Osteoblast (primary cell): ENCODE measurements at regions not wholly inside any gene's neighbourhood (a gene's known extent, or its start where the extent isn't known, plus 50 kb on each side); places are given as distances from the start of the nearest gene placed in this dataset.

ENCODE experiments used
- DNase-seq: peaks from one replicate; pipeline ENCODE4 v3.0.0; 2011; ENCODE audit warnings: low spot score, mixed read lengths; ENCODE audit not compliant: insufficient read length; ENCODE audit errors: missing footprints
- H2AFZ ChIP-seq: 2 replicates; pipeline ENCODE4 v1.6.0; 2011; ENCODE audit warnings: mild to moderate bottlenecking, low read length
- H3K27ac ChIP-seq: 2 replicates; pipeline ENCODE4 v1.5.1; 2011; ENCODE audit warnings: mild to moderate bottlenecking, low read depth, low read length, moderate library complexity
- H3K27me3 ChIP-seq: 2 replicates; pipeline ENCODE4 v1.6.0; 2012; ENCODE audit warnings: mild to moderate bottlenecking, control low read depth, inconsistent platforms, low read length, moderate library complexity; ENCODE audit not compliant: insufficient read depth
- H3K36me3 ChIP-seq: 2 replicates; pipeline ENCODE4 v1.5.1; 2011; ENCODE audit warnings: mild to moderate bottlenecking, low read length, control low read depth, moderate library complexity; ENCODE audit not compliant: insufficient read depth
- H3K4me1 ChIP-seq: 2 replicates; pipeline ENCODE4 v1.5.1; 2011; ENCODE audit warnings: mild to moderate bottlenecking, low read length, control low read depth, moderate library complexity; ENCODE audit not compliant: insufficient read depth
- H3K4me2 ChIP-seq: 2 replicates; pipeline ENCODE4 v1.6.0; 2011; ENCODE audit warnings: mild to moderate bottlenecking, low read length; ENCODE audit not compliant: insufficient read depth
- H3K4me3 ChIP-seq: fragments of 200-600 bp; sonication (generic); 3 replicates; pipeline ENCODE4 v1.5.1; 2012; ENCODE audit warnings: mild to moderate bottlenecking, low read length, inconsistent platforms; ENCODE audit not compliant: insufficient read depth
- H3K79me2 ChIP-seq: 2 replicates; pipeline ENCODE4 v1.6.0; 2012; ENCODE audit warnings: mild to moderate bottlenecking, low read length, control low read depth, inconsistent platforms; ENCODE audit not compliant: insufficient read depth
- H3K9me3 ChIP-seq: 2 replicates; pipeline ENCODE4 v1.5.1; 2011; ENCODE audit warnings: low read depth, low read length, control low read depth
- H4K20me1 ChIP-seq: 2 replicates; pipeline ENCODE4 v1.6.0; 2012; ENCODE audit warnings: mild to moderate bottlenecking, low read length, control low read depth; ENCODE audit not compliant: insufficient read depth
- CTCF ChIP-seq: IDR thresholded peaks from 2 replicates; pipeline ENCODE4 v1.5.1; 2011; ENCODE audit warnings: mild to moderate bottlenecking, low read depth, low read length, moderate library complexity; ENCODE audit errors: extremely low read depth

GRCh38 chr4:43369036-43369594 lies 476.6 kb downstream of the GRXCR1 start:
- no peak overlapping the region for H3K4me3 ChIP-seq
- no peak overlapping the region for H3K4me2 ChIP-seq
- no peaks in the 10 kb centered on the region for H3K9me3 ChIP-seq
- TF ChIP-seq CTCF, result no peak
- no peak for DNase-seq
- no peaks in the 10 kb centered on the region for H3K27me3 ChIP-seq
- H3K36me3 ChIP-seq, result no peaks in the 10 kb centered on the region
- no peak overlapping the region for H3K27ac ChIP-seq
- no peaks in the 10 kb centered on the region for H4K20me1 ChIP-seq
- no peaks in the 10 kb centered on the region for H3K79me2 ChIP-seq
- H2AFZ ChIP-seq, result no peak overlapping the region
- no peaks in the 10 kb centered on the region for H3K4me1 ChIP-seq

- no peak for TF ChIP-seq CTCF
- DNase-seq, result no peak
Measured at GRCh38 chr4:43373201-43373600, 480.7 kb downstream of the GRXCR1 start.

GRCh38 chr4:43374216-43374751 lies 481.8 kb downstream of the GRXCR1 start:
- no peaks in the 10 kb centered on the region for H3K27me3 ChIP-seq
- H3K9me3 ChIP-seq, result no peaks in the 10 kb centered on the region
- no peaks in the 10 kb centered on the region for H3K79me2 ChIP-seq
- TF ChIP-seq CTCF, result no peak
- H3K36me3 ChIP-seq, result no peaks in the 10 kb centered on the region
- no peak overlapping the region for H2AFZ ChIP-seq
- no peak overlapping the region for H3K4me3 ChIP-seq
- H3K27ac ChIP-seq, result no peak overlapping the region
- no peak for DNase-seq
- H4K20me1 ChIP-seq, result no peaks in the 10 kb centered on the region
- H3K4me1 ChIP-seq, result no peaks in the 10 kb centered on the region
- no peak overlapping the region for H3K4me2 ChIP-seq

More at GRCh38 chr4:43373201-43373600, 480.7 kb downstream of the GRXCR1 start:
- Histone ChIP-seq H3K4me1 (no peaks in the 10 kb centered on the region), H3K36me3 (no peaks in the 10 kb centered on the region), H3K27ac (no peak overlapping the region), H3K27me3 (no peaks in the 10 kb centered on the region), H3K4me2 (no peak overlapping the region), H4K20me1 (no peaks in the 10 kb centered on the region), H3K9me3 (no peaks in the 10 kb centered on the region), H3K79me2 (no peaks in the 10 kb centered on the region), H2AFZ (no peak overlapping the region), H3K4me3 (no peak overlapping the region)

GRCh38 chr4:43379016-43379415 lies 486.5 kb downstream of the GRXCR1 start:
- TF ChIP-seq CTCF, result no peak

More at GRCh38 chr4:43379016-43379415, 486.5 kb downstream of the GRXCR1 start:
- H3K27ac ChIP-seq, result no peak overlapping the region
- no peaks in the 10 kb centered on the region for H3K4me1 ChIP-seq
- H3K79me2 ChIP-seq, result no peaks in the 10 kb centered on the region
- H3K4me3 ChIP-seq, result no peak overlapping the region
- no peak overlapping the region for H3K4me2 ChIP-seq
- DNase-seq, result no peak
- no peaks in the 10 kb centered on the region for H3K9me3 ChIP-seq
- no peaks in the 10 kb centered on the region for H4K20me1 ChIP-seq
- H3K36me3 ChIP-seq, result no peaks in the 10 kb centered on the region
- no peak overlapping the region for H2AFZ ChIP-seq
- H3K27me3 ChIP-seq, result no peaks in the 10 kb centered on the region
